OCI-LY1 (cell line): ENCODE measurements at regions not wholly inside any gene's neighbourhood (a gene's known extent, or its start where the extent isn't known, plus 50 kb on each side); places are given as distances from the start of the nearest gene placed in this dataset.

ENCODE experiments used
- CTCF ChIP-seq: fragments of 200-600 bp; sonication (generic), shearing (Covaris generic); IDR thresholded peaks from 2 replicates; pipeline ENCODE4 v1.5.1; 2017; ENCODE audit warnings: mild to moderate bottlenecking, antibody characterized with exemption, low read length, moderate library complexity, mixed read lengths
- EZH2 ChIP-seq: fragments of 200-600 bp; sonication (generic), shearing (Covaris generic); IDR thresholded peaks from 2 replicates; pipeline ENCODE4 v1.8.0; 2017; ENCODE audit warnings: borderline replicate concordance, mixed run types, mild to moderate bottlenecking, antibody characterized with exemption, low read length, moderate library complexity, mixed read lengths

GRCh38 chr4:151895671-151896070 is 134.9 kb upstream of the GATB start:
- no peak for TF ChIP-seq CTCF
- TF ChIP-seq EZH2, result no peak
